Fibroblast of villous mesenchyme (primary cell): ENCODE measurements at regions not wholly inside any gene's neighbourhood (a gene's known extent, or its start where the extent isn't known, plus 50 kb on each side); places are given as distances from the start of the nearest gene placed in this dataset.

Experiments
- DNase-seq: peaks from one replicate; pipeline ENCODE4 v3.0.0-alpha.2; 2010; ENCODE audit warnings: low read depth
- H3K4me3 ChIP-seq: 2 replicates; pipeline ENCODE4 v1.5.1; 2011; ENCODE audit warnings: low read depth, mild to moderate bottlenecking, low read length
- TF ChIP-seq, protein P1 (sequence below): IDR thresholded peaks from 2 replicates; pipeline ENCODE4 v1.5.1; 2012; ENCODE audit warnings: low read depth, mild to moderate bottlenecking, low read length; ENCODE audit not compliant: insufficient read depth

DNA sequence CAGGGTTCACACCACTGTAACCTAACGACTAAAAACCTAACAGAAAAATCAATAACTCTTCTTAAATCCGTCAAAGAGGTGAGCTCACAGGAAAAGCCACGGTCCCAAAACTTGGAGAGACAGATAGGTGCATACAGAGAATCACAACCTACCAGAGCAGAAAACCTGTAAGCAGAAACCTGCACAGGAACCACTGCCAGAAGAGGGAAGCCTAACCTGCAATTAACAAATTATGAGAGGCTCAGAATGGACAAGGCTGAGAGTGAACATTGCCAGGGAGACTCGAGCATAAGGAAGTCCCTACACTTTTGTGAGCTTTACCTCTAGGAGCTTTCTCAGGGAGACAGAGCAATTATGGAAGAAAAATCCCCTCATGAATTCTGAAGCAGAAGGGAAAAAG, 156.2 kb upstream of the NETO1 start:
- TF ChIP-seq, protein P1, sequence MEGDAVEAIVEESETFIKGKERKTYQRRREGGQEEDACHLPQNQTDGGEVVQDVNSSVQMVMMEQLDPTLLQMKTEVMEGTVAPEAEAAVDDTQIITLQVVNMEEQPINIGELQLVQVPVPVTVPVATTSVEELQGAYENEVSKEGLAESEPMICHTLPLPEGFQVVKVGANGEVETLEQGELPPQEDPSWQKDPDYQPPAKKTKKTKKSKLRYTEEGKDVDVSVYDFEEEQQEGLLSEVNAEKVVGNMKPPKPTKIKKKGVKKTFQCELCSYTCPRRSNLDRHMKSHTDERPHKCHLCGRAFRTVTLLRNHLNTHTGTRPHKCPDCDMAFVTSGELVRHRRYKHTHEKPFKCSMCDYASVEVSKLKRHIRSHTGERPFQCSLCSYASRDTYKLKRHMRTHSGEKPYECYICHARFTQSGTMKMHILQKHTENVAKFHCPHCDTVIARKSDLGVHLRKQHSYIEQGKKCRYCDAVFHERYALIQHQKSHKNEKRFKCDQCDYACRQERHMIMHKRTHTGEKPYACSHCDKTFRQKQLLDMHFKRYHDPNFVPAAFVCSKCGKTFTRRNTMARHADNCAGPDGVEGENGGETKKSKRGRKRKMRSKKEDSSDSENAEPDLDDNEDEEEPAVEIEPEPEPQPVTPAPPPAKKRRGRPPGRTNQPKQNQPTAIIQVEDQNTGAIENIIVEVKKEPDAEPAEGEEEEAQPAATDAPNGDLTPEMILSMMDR = no peak
- H3K4me3 ChIP-seq = no peak overlapping the region
- no peak for DNase-seq

DNA sequence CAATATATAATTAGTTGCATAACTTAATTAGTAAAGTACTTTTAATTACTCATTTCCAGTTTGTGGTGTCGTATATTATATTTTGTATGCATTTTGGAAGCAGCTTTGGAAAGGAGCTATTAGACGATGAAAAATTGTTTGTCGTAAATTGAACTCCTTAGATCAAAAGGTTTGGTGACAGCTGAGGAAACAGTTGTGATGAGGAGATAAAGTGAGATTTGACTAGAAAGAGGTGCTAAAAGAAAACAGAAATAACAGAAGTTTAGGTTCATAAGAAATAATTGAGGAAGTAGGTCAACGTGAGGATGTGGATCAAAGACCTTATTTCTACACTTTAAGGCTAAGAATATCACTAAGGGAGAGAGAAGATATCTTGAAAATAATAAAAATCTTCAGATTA, 141.9 kb upstream of the NETO1 start:
- TF ChIP-seq, protein P1 = no peak
- DNase-seq = no peak
- H3K4me3 ChIP-seq = no peak overlapping the region

DNA sequence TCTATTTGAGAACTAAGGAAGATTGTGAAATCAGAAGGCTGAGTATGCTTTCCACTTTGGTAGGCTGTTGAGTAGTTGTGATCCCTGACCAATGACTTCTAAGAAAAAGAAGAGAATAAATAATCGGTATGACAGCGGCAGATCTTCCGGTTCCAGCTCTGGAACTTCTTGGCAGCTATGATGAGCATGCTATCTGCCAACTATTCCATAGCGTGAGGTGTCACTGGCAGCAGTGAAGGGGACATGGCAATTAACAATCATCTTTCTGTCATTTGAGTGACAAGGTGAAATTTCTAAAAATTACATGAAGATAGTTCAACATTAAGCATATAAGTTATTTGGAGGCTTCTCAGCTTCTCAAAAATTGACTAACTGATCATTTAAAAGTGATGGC, 140.1 kb upstream of the NETO1 start:
- TF ChIP-seq, protein P1 = no peak
- no peak overlapping the region for H3K4me3 ChIP-seq
- DNase-seq = no peak

DNA sequence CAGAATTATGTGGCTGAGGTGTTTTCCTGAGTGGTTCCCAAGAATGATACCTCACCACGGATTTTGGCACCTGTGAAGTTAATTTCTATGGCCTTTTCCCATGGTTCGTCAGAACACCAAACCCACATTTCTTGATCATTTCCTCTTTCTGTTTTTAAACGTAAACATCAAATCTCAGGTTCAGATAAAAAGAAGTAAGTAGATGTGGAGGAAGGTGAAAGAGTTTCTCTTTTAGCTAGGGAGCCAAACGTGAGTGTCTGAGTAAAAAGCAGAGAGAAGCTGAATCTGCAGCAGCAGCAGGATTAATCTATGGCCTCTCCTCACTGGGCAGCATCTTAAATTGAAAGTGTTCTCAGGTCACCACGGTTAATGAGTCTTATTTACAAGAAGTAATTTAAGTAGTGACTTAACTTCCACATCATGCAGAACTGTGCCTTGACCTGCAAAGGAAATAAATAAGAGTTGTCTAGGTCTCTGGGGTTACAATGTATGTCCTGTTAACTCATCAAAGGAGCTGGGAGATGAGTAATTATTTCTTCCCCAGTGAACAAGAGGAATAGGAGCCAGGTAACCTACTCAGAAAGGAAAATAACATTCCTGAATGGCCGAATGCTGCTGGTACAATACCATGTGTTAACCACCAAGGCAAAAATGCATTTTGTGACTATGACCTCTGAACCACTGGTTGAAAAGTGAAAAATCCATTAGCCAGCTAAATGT, 139.6 kb upstream of the NETO1 start:
- TF ChIP-seq, protein P1 = no peak
- no peak overlapping the region for H3K4me3 ChIP-seq
- DNase-seq = no peak

DNA sequence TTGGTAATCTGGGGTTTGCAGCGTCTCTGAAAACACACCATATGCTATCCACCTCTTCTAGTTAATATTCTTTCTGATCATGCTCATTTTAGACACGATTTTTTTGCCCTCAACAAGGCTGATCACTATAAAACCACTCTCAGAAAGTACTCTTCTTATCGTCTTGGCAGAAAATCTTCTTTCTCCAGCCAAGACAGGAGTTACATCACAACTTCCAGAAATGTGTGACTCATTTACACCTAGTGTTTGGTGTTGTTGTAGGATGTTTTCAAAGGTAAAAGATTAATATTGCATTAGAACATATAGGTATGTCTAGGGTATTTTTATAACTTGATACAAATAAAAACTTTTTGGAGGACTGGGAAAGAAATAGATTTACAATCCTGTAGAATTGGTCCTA, 138.5 kb upstream of the NETO1 start:
- no peak for DNase-seq
- TF ChIP-seq, protein P1 = no peak
- H3K4me3 ChIP-seq = no peak overlapping the region

DNA sequence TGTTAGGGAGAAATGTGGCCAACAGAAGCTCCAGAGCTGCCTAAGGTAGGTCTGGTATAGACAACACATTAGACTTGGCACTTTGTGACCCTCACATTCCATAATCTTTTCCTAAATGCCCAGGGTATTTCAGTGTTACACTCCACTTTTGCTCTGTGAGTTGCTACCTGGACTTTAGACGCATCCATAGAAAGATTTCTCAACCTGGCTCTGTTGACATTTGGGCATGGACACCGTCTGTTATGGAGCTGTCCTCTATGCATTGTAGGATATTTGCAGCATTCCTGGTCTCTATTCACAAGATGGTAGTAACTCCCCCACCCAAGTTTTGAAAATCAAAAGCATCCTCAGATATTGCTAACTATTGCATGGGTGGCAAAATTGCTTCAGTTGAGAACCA, 136.5 kb upstream of the NETO1 start:
- DNase-seq = no peak
- TF ChIP-seq, protein P1 = no peak
- no peak overlapping the region for H3K4me3 ChIP-seq

DNA sequence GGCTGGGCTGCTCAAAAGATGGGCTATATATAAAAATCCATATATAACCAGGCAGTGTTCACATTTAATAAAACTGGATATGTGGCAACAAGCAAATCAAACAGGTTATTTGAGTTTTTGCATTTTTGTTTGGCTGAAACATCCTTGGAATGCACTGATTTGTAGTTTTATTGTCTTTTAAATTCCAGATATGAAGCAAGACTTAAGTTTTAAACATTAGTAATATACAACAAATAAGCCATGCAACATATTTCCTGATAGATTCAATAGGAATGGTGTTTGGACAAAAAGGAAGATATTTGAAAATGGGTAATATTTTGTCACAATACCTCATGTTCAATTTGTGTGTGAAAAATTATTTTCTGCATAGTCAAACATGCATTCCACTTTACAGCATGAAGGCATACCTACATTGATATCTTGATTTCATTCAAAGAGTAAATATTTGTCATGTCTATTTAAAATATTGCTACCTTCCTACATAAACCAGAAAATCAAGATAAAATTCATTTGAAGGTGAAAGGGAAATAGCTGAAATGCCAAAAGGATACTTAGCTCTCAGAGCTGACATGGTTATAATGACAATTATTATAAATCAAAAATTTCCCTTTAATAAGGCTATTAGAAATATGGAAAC, 132.3 kb upstream of the NETO1 start:
- no peak for DNase-seq
- no peak overlapping the region for H3K4me3 ChIP-seq
- TF ChIP-seq, protein P1 = no peak
